Lung microvascular endothelial cell (primary cell): ENCODE measurements at regions not wholly inside any gene's neighbourhood (a gene's known extent, or its start where the extent isn't known, plus 50 kb on each side); places are given as distances from the start of the nearest gene placed in this dataset.
"Not testable (repeated sequence)": the region's sequence is repeated elsewhere in the genome, so short reads cannot be mapped to it uniquely, and the experiment has no call there.

ENCODE experiments used
- DNase-seq, 2 donors: peaks; one replicate each; pipeline versions ENCODE4 v3.0.0 to v3.0.0-alpha.2; 2010; ENCODE audit warnings: low read depth in 2 of 2

- DNase-seq = no peak
Measured at GRCh38 chr3:130569461-130570365, 52.7 kb downstream of the COL6A6 start.

- DNase-seq = no peak
Measured at GRCh38 chr3:130572769-130573168, 55.8 kb downstream of the COL6A6 start.

- DNase-seq = no peak
Measured at GRCh38 chr3:130576375-130577266, 59.6 kb downstream of the COL6A6 start.

GRCh38 chr3:130582457-130583153 lies 65.6 kb downstream of the COL6A6 start:
- no peak for DNase-seq

GRCh38 chr3:130594749-130595148 lies 77.8 kb downstream of the COL6A6 start:
- not testable (repeated sequence) for DNase-seq

GRCh38 chr3:130596484-130596883 lies 79.5 kb downstream of the COL6A6 start:
- DNase-seq = no peak

- no peak for DNase-seq
Measured at GRCh38 chr3:130601442-130601971, 84.5 kb downstream of the COL6A6 start.

GRCh38 chr3:130604806-130605205 lies 87.8 kb downstream of the COL6A6 start:
- DNase-seq = no peak

- DNase-seq = no peak
Measured at GRCh38 chr3:130606336-130606735, 89.4 kb downstream of the COL6A6 start.

GRCh38 chr3:130607553-130608154 lies 90.7 kb downstream of the COL6A6 start:
- no peak for DNase-seq

- DNase-seq = no peak
Measured at GRCh38 chr3:130609166-130609979, 92.4 kb downstream of the COL6A6 start.

- no peak for DNase-seq
Measured at GRCh38 chr3:130619196-130619595, 102.2 kb downstream of the COL6A6 start.

- no peak for DNase-seq
Measured at GRCh38 chr3:130621824-130622223, 104.8 kb downstream of the COL6A6 start.

- DNase-seq = peak in 1 of 2 donors; percentile 9
Measured at GRCh38 chr3:130626049-130626448, 109.1 kb downstream of the COL6A6 start.

- DNase-seq = no peak
Measured at GRCh38 chr3:130627143-130627855, 110.3 kb downstream of the COL6A6 start.

GRCh38 chr3:130627882-130628281 lies 110.9 kb downstream of the COL6A6 start:
- DNase-seq = no peak
